Upper lobe of left lung (tissue), 6 donors: ENCODE measurements at regions not wholly inside any gene's neighbourhood (a gene's known extent, or its start where the extent isn't known, plus 50 kb on each side); places are given as distances from the start of the nearest gene placed in this dataset.

ENCODE experiments used
- ATAC-seq, 2 donors: fragments of 200-7000 bp; cut with Tn5 transposase; one replicate each; pipeline ENCODE4 v1.9.1; 2022; ENCODE audit warnings: mild to moderate bottlenecking in 2 of 2, moderate library complexity in 2 of 2; ENCODE audit not compliant: low FRiP score in 2 of 2
- DNase-seq, 2 donors: peaks; one replicate each; pipeline ENCODE4 v3.0.0-alpha.2; 2019 to 2020
- H3K27ac ChIP-seq, 4 donors: fragments of 200-600 bp; sonication (generic); one replicate each; pipeline ENCODE4 v1.5.1; 2016 to 2019
- H3K27me3 ChIP-seq, 4 donors: fragments of 200-600 bp; sonication (generic); one replicate each; pipeline ENCODE4 v1.5.1; 2017 to 2019
- H3K36me3 ChIP-seq, 4 donors: fragments of 200-600 bp; sonication (generic); one replicate each; pipeline ENCODE4 v1.5.1; 2016 to 2019
- H3K4me1 ChIP-seq, 4 donors: fragments of 200-600 bp; sonication (generic); one replicate each; pipeline ENCODE4 v1.5.1; 2018 to 2019
- H3K4me3 ChIP-seq, 4 donors: fragments of 200-600 bp; sonication (generic); one replicate each; pipeline ENCODE4 v1.5.1; 2017 to 2019; ENCODE audit warnings: mild to moderate bottlenecking in 2 of 4, moderate library complexity in 1 of 4
- H3K9me3 ChIP-seq, 4 donors: fragments of 200-600 bp; sonication (generic); one replicate each; pipeline ENCODE4 v1.5.1; 2018 to 2019
- CTCF ChIP-seq, 6 experiments: fragments of 450-650 bp in 4 of 6; fragments of 200-600 bp in 2 of 6; sonication (generic) in 2 of 6; IDR thresholded peaks; one replicate each; pipeline ENCODE4 v1.5.1; 2016 to 2019; ENCODE audit warnings: antibody characterized with exemption in 6 of 6
- EP300 ChIP-seq, 4 donors: sonication (generic); formaldehyde crosslinking; IDR thresholded peaks; one replicate each; pipeline ENCODE4 v1.5.1; 2017; ENCODE audit warnings: antibody characterized with exemption in 4 of 4, control low read depth in 2 of 4
- POLR2A ChIP-seq, 4 donors: fragments of 450-650 bp; IDR thresholded peaks; one replicate each; pipeline ENCODE4 v1.5.1; 2016 to 2017; ENCODE audit warnings: antibody characterized with exemption in 4 of 4, mild to moderate bottlenecking in 2 of 4
- POLR2AphosphoS5 ChIP-seq, 2 donors: sonication (generic); formaldehyde crosslinking; IDR thresholded peaks; one replicate each; pipeline ENCODE4 v1.5.1; 2017; ENCODE audit warnings: antibody characterized with exemption in 2 of 2
- WGBS, 2 donors: methylation state at CpG; one replicate each; pipeline ENCODE4 v1.1.5; 2017 to 2018; 5-methylcytosine and 5-hydroxymethylcytosine counted together
- donor health status: DM: no; HTN: no; CAD: no; lungs with moderate emphysema.
- donor health status: DM: no; HTN: yes; CAD: no; lungs with severe emphysema.

DNA sequence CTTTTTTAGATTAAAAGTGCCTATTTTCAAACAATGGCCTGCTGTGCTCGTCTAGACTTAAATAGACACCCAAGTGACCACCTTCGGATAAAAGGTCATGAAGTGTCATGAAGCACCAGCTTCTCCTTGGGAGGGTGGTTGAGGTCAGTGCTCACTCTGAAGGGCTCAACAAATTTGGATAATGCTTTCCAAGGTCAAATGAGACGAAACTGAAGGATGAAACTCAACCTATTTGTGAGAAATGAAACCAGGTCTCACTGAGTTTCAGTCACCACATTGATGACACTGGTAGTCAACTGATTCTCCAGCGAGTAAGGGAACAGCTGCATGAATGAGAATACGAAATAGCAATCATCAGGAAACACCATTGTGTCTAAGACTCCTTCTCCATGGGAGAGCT lies 852.6 kb downstream of the NTRK3 start:
- Histone ChIP-seq H3K36me3 (no peaks in the 10 kb centered on the region), H3K4me3 (no peak overlapping the region), H3K27me3 (no peaks in the 10 kb centered on the region), H3K9me3 (no peaks in the 10 kb centered on the region), H3K27ac (no peak overlapping the region), H3K4me1 (no peaks in the 10 kb centered on the region)
- no peak for DNase-seq
- ATAC-seq = no peak
- WGBS, 2 donors = 71 to 79% methylated on average over 5 of the region's 5 CpGs
- TF ChIP-seq POLR2A (IDR thresholded peaks at IDR 0.05) (no peak), CTCF (IDR thresholded peaks at IDR 0.05) (no peak), POLR2AphosphoS5 (IDR thresholded peaks at IDR 0.05) (no peak), EP300 (IDR thresholded peaks at IDR 0.05) (no peak)

DNA sequence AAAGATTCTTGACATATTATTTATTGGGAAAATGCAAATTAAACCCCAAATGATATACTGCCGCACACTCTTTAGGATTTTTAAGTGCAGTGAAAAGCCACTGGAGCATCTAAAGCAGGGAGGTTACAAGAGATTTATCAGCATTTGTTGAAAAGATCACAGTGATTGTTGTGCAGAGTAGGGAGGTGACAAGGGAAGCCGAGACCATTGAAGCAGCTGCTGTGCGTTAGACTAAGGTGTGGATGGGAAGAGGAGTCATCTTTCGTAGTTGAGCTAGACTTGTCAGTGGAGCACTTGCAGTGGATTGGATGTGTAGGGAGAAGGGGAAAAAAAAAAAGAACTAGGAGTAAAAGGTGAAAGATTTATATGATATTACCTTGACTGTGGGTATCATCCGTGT lies 854.6 kb downstream of the NTRK3 start:
- Histone ChIP-seq H3K27me3 (no peaks in the 10 kb centered on the region), H3K4me3 (no peak overlapping the region), H3K4me1 (no peaks in the 10 kb centered on the region), H3K27ac (no peak overlapping the region), H3K9me3 (no peaks in the 10 kb centered on the region), H3K36me3 (no peaks in the 10 kb centered on the region)
- 69 to 74% methylated on average over 5 of the region's 5 CpGs for WGBS, 2 donors
- TF ChIP-seq EP300 (IDR thresholded peaks at IDR 0.05) = no peak
- TF ChIP-seq POLR2A (IDR thresholded peaks at IDR 0.05) = no peak
- no peak for TF ChIP-seq CTCF (IDR thresholded peaks at IDR 0.05)
- no peak for TF ChIP-seq POLR2AphosphoS5 (IDR thresholded peaks at IDR 0.05)
- no peak for DNase-seq
- ATAC-seq = no peak

- no peak overlapping the region for H3K4me3 ChIP-seq
- no peaks in the 10 kb centered on the region for H3K4me1 ChIP-seq
- TF ChIP-seq POLR2A (IDR thresholded peaks at IDR 0.05) (no peak), EP300 (IDR thresholded peaks at IDR 0.05) (no peak)
- peaks cover 0 to 6% (median 3%) of the 10 kb centered on the region in 4 donors for H3K9me3 ChIP-seq
- DNase-seq (no peak), ATAC-seq (no peak)
- H3K27me3 ChIP-seq = no peaks in the 10 kb centered on the region
- 81 to 82% methylated on average over 3 of the region's 3 CpGs for WGBS, 2 donors
- no peak overlapping the region for H3K27ac ChIP-seq
- no peaks in the 10 kb centered on the region for H3K36me3 ChIP-seq
Measured at GRCh38 chr15:87394676-87395075, 861.9 kb downstream of the NTRK3 start.

DNA sequence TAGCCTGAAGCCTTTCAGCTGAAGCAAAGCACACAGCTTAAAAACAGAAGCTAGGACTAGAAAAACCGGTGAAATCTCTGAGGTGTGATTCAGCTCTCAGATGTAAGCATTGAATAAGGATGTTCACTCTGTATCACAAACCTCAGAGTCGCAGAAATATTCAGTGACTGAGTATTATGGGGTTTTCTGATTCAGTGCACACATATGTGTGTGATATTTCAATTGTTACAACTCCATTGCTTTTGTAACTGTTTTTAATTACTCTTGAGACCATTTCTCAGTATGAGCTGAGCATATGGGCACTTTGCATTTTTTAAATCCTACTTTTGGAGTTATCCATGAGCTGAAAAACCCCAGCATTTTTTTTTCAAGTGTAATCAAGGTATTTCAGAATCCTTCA lies 868.8 kb downstream of the NTRK3 start:
- WGBS, 2 donors = 77 to 81% methylated on average over 2 of the region's 2 CpGs
- H3K4me1 ChIP-seq = no peaks in the 10 kb centered on the region
- TF ChIP-seq POLR2AphosphoS5 (IDR thresholded peaks at IDR 0.05) (no peak), EP300 (IDR thresholded peaks at IDR 0.05) (no peak), POLR2A (IDR thresholded peaks at IDR 0.05) (no peak), CTCF (IDR thresholded peaks at IDR 0.05) (no peak)
- ATAC-seq (no peak), DNase-seq (no peak)
- no peak overlapping the region for H3K27ac ChIP-seq
- H3K36me3 ChIP-seq = no peaks in the 10 kb centered on the region
- no peaks in the 10 kb centered on the region for H3K9me3 ChIP-seq
- no peak overlapping the region for H3K4me3 ChIP-seq
- H3K27me3 ChIP-seq = no peaks in the 10 kb centered on the region

DNA sequence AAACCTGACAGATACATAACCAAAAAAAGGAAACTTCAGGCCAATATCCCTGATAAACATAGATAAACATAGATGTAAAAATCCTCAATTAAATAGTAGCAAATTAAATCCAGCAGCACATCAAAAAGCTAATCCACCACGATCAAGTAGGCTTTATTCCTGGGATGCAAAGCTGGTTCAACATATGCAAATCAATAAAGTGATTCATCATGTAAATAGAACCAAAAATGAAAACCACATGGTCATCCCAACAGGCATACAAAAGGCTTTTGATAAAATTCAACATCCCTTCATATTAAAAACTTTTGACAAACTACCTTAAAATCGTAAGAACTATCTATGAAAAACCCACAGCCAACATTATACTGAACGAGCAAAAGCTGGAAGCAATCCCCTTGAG lies 882.2 kb downstream of the NTRK3 start:
- no peak overlapping the region for H3K4me3 ChIP-seq
- DNase-seq (no peak), ATAC-seq (no peak)
- no peaks in the 10 kb centered on the region for H3K27me3 ChIP-seq
- H3K4me1 ChIP-seq = no peaks in the 10 kb centered on the region
- no peaks in the 10 kb centered on the region for H3K36me3 ChIP-seq
- no peak overlapping the region for H3K27ac ChIP-seq
- TF ChIP-seq POLR2A (IDR thresholded peaks at IDR 0.05) = no peak
- TF ChIP-seq EP300 (IDR thresholded peaks at IDR 0.05) = no peak
- TF ChIP-seq POLR2AphosphoS5 (IDR thresholded peaks at IDR 0.05) = no peak
- TF ChIP-seq CTCF (IDR thresholded peaks at IDR 0.05) = no peak
- peaks cover 0 to 8% (median 1%) of the 10 kb centered on the region in 4 donors for H3K9me3 ChIP-seq
- 61 to 70% methylated on average over 3 of the region's 3 CpGs for WGBS, 2 donors
